IMR-90 (cell line): ENCODE measurements at regions not wholly inside any gene's neighbourhood (a gene's known extent, or its start where the extent isn't known, plus 50 kb on each side); places are given as distances from the start of the nearest gene placed in this dataset.

Experiments used
- NFE2L2 ChIP-seq: fragments of 150-350 bp; IDR thresholded peaks from 2 replicates; pipeline ENCODE4 v1.6.1; 2016; ENCODE audit warnings: low read depth, mild to moderate bottlenecking, low read length
- POLR2A ChIP-seq: IDR thresholded peaks from 2 replicates; pipeline ENCODE4 v1.6.1; 2012; ENCODE audit warnings: mild to moderate bottlenecking, low read depth, low read length
- RAD21 ChIP-seq: IDR thresholded peaks from 2 replicates; pipeline ENCODE4 v1.6.1; 2012; ENCODE audit warnings: low read length, improper control_type of control experiment
- RFX5 ChIP-seq: IDR thresholded peaks from 2 replicates; pipeline ENCODE4 v1.8.0; 2012; ENCODE audit warnings: low read depth, mild to moderate bottlenecking, low read length, moderate library complexity
- TF ChIP-seq, protein P1 (sequence below): conservative IDR thresholded peaks from 2 replicates; pipeline ENCODE4 v1.5.1; 2012; ENCODE audit warnings: mild to moderate bottlenecking, low read depth, low read length, improper control_type of control experiment

DNA sequence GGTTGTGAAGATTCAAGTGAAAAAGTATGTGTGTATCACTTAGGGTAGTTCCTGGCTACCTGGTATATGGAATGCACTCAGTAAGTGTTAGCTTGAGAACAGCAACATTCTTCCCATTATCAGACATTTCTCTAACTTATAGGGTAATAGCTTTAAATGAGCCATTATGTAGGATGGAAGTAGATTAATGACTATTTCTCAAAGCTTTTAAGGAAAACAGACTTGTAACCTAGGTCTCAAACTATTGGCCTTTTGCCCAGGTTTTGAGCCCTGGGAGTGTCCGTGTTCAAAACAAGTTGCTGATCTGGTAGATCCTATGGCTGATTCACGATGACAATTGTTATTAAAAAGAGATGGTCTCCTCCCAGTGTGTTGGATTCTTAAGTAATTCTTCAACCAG is 129.1 kb upstream of the UMPS start:
- TF ChIP-seq, protein P1, sequence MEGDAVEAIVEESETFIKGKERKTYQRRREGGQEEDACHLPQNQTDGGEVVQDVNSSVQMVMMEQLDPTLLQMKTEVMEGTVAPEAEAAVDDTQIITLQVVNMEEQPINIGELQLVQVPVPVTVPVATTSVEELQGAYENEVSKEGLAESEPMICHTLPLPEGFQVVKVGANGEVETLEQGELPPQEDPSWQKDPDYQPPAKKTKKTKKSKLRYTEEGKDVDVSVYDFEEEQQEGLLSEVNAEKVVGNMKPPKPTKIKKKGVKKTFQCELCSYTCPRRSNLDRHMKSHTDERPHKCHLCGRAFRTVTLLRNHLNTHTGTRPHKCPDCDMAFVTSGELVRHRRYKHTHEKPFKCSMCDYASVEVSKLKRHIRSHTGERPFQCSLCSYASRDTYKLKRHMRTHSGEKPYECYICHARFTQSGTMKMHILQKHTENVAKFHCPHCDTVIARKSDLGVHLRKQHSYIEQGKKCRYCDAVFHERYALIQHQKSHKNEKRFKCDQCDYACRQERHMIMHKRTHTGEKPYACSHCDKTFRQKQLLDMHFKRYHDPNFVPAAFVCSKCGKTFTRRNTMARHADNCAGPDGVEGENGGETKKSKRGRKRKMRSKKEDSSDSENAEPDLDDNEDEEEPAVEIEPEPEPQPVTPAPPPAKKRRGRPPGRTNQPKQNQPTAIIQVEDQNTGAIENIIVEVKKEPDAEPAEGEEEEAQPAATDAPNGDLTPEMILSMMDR: no peak
- TF ChIP-seq POLR2A (no peak), NFE2L2 (no peak), RAD21 (no peak), RFX5 (no peak)
